ENCODE measurements at regions not wholly inside any gene's neighbourhood (a gene's known extent, or its start where the extent isn't known, plus 50 kb on each side); places are given as distances from the start of the nearest gene placed in this dataset.

DNA sequence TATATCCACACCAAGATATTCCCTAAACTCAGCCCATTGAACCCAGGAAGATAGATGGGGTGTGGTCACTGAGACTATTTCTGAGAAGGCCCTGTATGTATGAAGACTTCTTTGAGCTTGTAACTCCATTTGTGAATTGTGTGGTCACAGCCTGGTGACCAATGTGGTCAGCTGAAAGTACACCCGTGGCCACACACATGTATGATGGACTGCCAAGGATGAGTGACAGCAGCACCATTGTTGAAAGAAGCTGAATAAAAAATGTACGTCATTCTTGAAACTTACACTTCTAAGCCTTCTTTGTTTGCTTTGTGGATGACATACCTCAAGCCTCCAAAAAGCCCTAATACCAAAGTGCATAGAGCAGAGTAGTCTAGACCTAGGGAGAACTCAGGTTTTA is 581.4 kb downstream of the RAB28 start:
- Histone ChIP-seq H3K27ac (ENCODE audit: low read depth in 1 of 2, low read length in 2 of 2) (no peak overlapping the region), H4K20me1 (ENCODE audit: insufficient read depth, low read length) (no peaks in the 10 kb centered on the region), H3K27me3 (ENCODE audit: control insufficient read depth in 2 of 2, insufficient read depth in 2 of 2, low read length in 2 of 2) (no peaks in the 10 kb centered on the region), H3K4me1 (ENCODE audit: control insufficient read depth in 1 of 2, insufficient read depth in 2 of 2, low read length in 2 of 2) (no peaks in the 10 kb centered on the region), H3K9me3 (replicated peaks in 1 of 2; ENCODE audit: control insufficient read depth in 1 of 2, insufficient read depth in 1 of 2, low read length in 2 of 2) (peaks cover 0 to 6% of the 10 kb centered on the region in 2 donors), H3K4me2 (replicated peaks; ENCODE audit: extremely low read depth, low read length, poor library complexity, severe bottlenecking) (no peak overlapping the region), H3K9ac (ENCODE audit: insufficient read depth, low read length, poor library complexity, severe bottlenecking) (no peak overlapping the region), H2AFZ (ENCODE audit: insufficient read depth, low read depth, low read length, poor library complexity, severe bottlenecking) (no peak overlapping the region), H3K36me3 (replicated peaks in 1 of 2; ENCODE audit: control insufficient read depth in 1 of 2, insufficient read depth in 2 of 2, low read length in 2 of 2) (no peaks in the 10 kb centered on the region), H3K4me3 (replicated peaks in 1 of 3; ENCODE audit: low read depth in 2 of 3, low read length in 3 of 3) (no peak overlapping the region), H3K79me2 (ENCODE audit: insufficient read depth, low read length) (no peaks in the 10 kb centered on the region)
- Mint-ChIP-seq H3K4me3 (no peak overlapping the region), H3K27me3 (ENCODE audit: low read depth in 3 of 3) (peaks cover 0 to 1% (median 0%) of the 10 kb centered on the region in 3 donors), H3K27ac (no peak overlapping the region), H3K36me3 (no peaks in the 10 kb centered on the region), H3K4me1 (no peaks in the 10 kb centered on the region), H3K9me3 (peaks cover 2 to 20% (median 8%) of the 10 kb centered on the region in 7 donors)
- intact Hi-C loops (cut with micrococcal nuclease): no loop called here
- TF ChIP-seq, protein P1, sequence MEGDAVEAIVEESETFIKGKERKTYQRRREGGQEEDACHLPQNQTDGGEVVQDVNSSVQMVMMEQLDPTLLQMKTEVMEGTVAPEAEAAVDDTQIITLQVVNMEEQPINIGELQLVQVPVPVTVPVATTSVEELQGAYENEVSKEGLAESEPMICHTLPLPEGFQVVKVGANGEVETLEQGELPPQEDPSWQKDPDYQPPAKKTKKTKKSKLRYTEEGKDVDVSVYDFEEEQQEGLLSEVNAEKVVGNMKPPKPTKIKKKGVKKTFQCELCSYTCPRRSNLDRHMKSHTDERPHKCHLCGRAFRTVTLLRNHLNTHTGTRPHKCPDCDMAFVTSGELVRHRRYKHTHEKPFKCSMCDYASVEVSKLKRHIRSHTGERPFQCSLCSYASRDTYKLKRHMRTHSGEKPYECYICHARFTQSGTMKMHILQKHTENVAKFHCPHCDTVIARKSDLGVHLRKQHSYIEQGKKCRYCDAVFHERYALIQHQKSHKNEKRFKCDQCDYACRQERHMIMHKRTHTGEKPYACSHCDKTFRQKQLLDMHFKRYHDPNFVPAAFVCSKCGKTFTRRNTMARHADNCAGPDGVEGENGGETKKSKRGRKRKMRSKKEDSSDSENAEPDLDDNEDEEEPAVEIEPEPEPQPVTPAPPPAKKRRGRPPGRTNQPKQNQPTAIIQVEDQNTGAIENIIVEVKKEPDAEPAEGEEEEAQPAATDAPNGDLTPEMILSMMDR (IDR thresholded peaks at IDR 0.05): no peak
- WGBS (ENCODE audit: insufficient coverage): 80% methylated on average over 1 of the region's 2 CpGs
- no peak for DNase-seq

DNA sequence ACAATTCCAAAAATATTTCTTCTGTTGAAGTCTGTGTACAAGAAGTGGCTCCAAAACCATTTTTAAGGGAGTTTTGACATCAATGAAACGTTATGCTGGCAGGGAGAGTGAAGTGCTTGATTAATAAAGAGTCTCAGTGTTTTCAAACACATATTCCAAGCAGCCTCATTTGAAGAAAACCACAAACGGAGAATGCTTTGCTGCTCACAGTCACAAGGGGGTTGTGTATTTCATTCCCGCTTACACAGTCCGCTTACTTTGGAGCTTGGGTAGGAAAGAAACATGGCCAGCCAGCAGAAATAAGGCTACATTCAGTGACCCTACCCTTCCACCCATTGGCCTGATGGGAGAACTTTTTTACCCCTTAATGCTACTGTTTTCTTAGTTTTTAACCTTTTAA is 586.2 kb downstream of the RAB28 start:
- Histone ChIP-seq H3K27ac (ENCODE audit: low read depth in 1 of 2, low read length in 2 of 2) (no peak overlapping the region), H4K20me1 (ENCODE audit: insufficient read depth, low read length) (no peaks in the 10 kb centered on the region), H3K27me3 (ENCODE audit: control insufficient read depth in 2 of 2, insufficient read depth in 2 of 2, low read length in 2 of 2) (no peaks in the 10 kb centered on the region), H2AFZ (ENCODE audit: insufficient read depth, low read depth, low read length, poor library complexity, severe bottlenecking) (no peak overlapping the region), H3K4me2 (replicated peaks; ENCODE audit: extremely low read depth, low read length, poor library complexity, severe bottlenecking) (no peak overlapping the region), H3K36me3 (replicated peaks in 1 of 2; ENCODE audit: control insufficient read depth in 1 of 2, insufficient read depth in 2 of 2, low read length in 2 of 2) (no peaks in the 10 kb centered on the region), H3K9ac (ENCODE audit: insufficient read depth, low read length, poor library complexity, severe bottlenecking) (no peak overlapping the region), H3K4me3 (replicated peaks in 1 of 3; ENCODE audit: low read depth in 2 of 3, low read length in 3 of 3) (no peak overlapping the region), H3K9me3 (replicated peaks in 1 of 2; ENCODE audit: control insufficient read depth in 1 of 2, insufficient read depth in 1 of 2, low read length in 2 of 2) (peaks cover 5% of the 10 kb centered on the region in 2 donors), H3K79me2 (ENCODE audit: insufficient read depth, low read length) (no peaks in the 10 kb centered on the region), H3K4me1 (ENCODE audit: control insufficient read depth in 1 of 2, insufficient read depth in 2 of 2, low read length in 2 of 2) (no peaks in the 10 kb centered on the region)
- H3K36me3 Mint-ChIP-seq: no peaks in the 10 kb centered on the region
- H3K9me3 Mint-ChIP-seq: peaks cover 0 to 9% (median 5%) of the 10 kb centered on the region in 7 donors
- no peak overlapping the region for H3K4me3 Mint-ChIP-seq
- no peaks in the 10 kb centered on the region for H3K4me1 Mint-ChIP-seq
- intact Hi-C loops (cut with micrococcal nuclease): no loop called here
- H3K27ac Mint-ChIP-seq: no peak overlapping the region
- TF ChIP-seq, protein P1 (IDR thresholded peaks at IDR 0.05): no peak
- DNase-seq: no peak
- WGBS (ENCODE audit: insufficient coverage): no CpG with 5 or more reads among the region's 4 CpGs
- peaks cover 0 to 1% (median 0%) of the 10 kb centered on the region in 3 donors for H3K27me3 Mint-ChIP-seq (ENCODE audit: low read depth in 3 of 3)
